ENCODE measurements at regions not wholly inside any gene's neighbourhood (a gene's known extent, or its start where the extent isn't known, plus 50 kb on each side); places are given as distances from the start of the nearest gene placed in this dataset.

DNA sequence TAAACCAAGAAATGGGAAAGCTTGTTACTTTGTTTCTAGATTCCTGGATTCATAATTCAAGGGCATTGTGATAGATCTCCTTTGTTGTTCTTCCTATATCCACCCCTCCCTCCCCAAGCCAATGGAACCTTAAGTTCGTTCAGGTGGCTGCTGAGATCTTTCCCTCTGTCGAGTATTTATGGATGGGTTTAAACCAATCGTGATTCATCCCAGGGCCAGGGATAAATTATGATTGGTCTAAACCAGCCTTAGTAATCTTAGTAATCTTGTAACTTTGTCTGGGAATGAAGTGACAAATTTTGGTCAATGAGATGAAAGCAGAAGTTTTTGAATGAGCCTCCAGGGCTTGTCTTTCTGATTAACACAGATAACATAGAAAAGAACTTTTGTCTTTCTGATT lies 56.1 kb upstream of the PCED1B start:
- intact Hi-C loops (cut with micrococcal nuclease) = loop anchor here (5.0 to 10.0 kb wide), 2 partner anchors 559 to 1031 kb away; partner anchors contain the start of gene SCAF11
- no peaks in the 10 kb centered on the region for H3K36me3 ChIP-seq (ENCODE audit: control insufficient read depth in 1 of 2, insufficient read depth in 2 of 2, low read length in 2 of 2)
- ChIA-PET CTCF (interaction anchor here (2.3 kb wide), 1 partner anchor 898 kb away, joined by 10 read pairs; no protein-coding TSS in a partner anchor), POLR2A (no interaction called here), RAD21 (ENCODE audit: low non-redundant PET in 1 of 2, low total read pairs in 2 of 2, uncharacterized antibody in 2 of 2, unreplicated experiment in 2 of 2) (no interaction called here)
- H3K4me1 ChIP-seq (ENCODE audit: control insufficient read depth in 1 of 2, insufficient read depth in 2 of 2, low read length in 2 of 2) = peaks cover 0 to 6% of the 10 kb centered on the region in 2 experiments; a peak in 1 of 4 replicates
- TF ChIP-seq POLR2A (IDR thresholded peaks at IDR 0.05; ENCODE audit: borderline replicate concordance, extremely low read depth, insufficient read depth, insufficient read length) (no peak), EGR1 (IDR thresholded peaks at IDR 0.05; ENCODE audit: low read depth) (no peak), ATF3 (IDR thresholded peaks at IDR 0.05) (no peak), CBX3 (IDR thresholded peaks at IDR 0.05; ENCODE audit: low read depth) (no peak), CEBPB (IDR thresholded peaks at IDR 0.05; ENCODE audit: low read depth) (no peak), RAD21 (IDR thresholded peaks at IDR 0.05; ENCODE audit: low read depth) (no peak), EZH2phosphoT487 (IDR thresholded peaks at IDR 0.05; ENCODE audit: borderline replicate concordance) (no peak), ZFX (IDR thresholded peaks at IDR 0.05) (no peak), YY1 (IDR thresholded peaks at IDR 0.05; ENCODE audit: extremely low read depth, insufficient replicate concordance, low read depth, low read length) (no peak), FOSL1 (IDR thresholded peaks at IDR 0.05; ENCODE audit: low read depth) (no peak), JUND (IDR thresholded peaks at IDR 0.05) (no peak), ELF1 (IDR thresholded peaks at IDR 0.05; ENCODE audit: borderline replicate concordance, low read depth) (no peak), ZNF274 (IDR thresholded peaks at IDR 0.05; ENCODE audit: low read depth, low read length) (no peak), SIN3A (IDR thresholded peaks at IDR 0.05; ENCODE audit: low read depth) (no peak)
- TF ChIP-seq, protein P1, sequence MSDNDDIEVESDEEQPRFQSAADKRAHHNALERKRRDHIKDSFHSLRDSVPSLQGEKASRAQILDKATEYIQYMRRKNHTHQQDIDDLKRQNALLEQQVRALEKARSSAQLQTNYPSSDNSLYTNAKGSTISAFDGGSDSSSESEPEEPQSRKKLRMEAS (IDR thresholded peaks at IDR 0.05) = no peak
- TF ChIP-seq, protein P2, sequence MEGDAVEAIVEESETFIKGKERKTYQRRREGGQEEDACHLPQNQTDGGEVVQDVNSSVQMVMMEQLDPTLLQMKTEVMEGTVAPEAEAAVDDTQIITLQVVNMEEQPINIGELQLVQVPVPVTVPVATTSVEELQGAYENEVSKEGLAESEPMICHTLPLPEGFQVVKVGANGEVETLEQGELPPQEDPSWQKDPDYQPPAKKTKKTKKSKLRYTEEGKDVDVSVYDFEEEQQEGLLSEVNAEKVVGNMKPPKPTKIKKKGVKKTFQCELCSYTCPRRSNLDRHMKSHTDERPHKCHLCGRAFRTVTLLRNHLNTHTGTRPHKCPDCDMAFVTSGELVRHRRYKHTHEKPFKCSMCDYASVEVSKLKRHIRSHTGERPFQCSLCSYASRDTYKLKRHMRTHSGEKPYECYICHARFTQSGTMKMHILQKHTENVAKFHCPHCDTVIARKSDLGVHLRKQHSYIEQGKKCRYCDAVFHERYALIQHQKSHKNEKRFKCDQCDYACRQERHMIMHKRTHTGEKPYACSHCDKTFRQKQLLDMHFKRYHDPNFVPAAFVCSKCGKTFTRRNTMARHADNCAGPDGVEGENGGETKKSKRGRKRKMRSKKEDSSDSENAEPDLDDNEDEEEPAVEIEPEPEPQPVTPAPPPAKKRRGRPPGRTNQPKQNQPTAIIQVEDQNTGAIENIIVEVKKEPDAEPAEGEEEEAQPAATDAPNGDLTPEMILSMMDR (IDR thresholded peaks at IDR 0.05 in 2 of 3, conservative IDR thresholded peaks at IDR 0.05 in 1 of 3; ENCODE audit: borderline replicate concordance in 1 of 3, insufficient read depth in 1 of 3, low read depth in 2 of 3, low read length in 2 of 3) = no peak
- TF ChIP-seq, protein P3, sequence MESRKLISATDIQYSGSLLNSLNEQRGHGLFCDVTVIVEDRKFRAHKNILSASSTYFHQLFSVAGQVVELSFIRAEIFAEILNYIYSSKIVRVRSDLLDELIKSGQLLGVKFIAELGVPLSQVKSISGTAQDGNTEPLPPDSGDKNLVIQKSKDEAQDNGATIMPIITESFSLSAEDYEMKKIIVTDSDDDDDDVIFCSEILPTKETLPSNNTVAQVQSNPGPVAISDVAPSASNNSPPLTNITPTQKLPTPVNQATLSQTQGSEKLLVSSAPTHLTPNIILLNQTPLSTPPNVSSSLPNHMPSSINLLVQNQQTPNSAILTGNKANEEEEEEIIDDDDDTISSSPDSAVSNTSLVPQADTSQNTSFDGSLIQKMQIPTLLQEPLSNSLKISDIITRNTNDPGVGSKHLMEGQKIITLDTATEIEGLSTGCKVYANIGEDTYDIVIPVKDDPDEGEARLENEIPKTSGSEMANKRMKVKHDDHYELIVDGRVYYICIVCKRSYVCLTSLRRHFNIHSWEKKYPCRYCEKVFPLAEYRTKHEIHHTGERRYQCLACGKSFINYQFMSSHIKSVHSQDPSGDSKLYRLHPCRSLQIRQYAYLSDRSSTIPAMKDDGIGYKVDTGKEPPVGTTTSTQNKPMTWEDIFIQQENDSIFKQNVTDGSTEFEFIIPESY (IDR thresholded peaks at IDR 0.05; ENCODE audit: extremely low read depth, insufficient replicate concordance, low read length) = no peak
- TF ChIP-seq, protein P4, sequence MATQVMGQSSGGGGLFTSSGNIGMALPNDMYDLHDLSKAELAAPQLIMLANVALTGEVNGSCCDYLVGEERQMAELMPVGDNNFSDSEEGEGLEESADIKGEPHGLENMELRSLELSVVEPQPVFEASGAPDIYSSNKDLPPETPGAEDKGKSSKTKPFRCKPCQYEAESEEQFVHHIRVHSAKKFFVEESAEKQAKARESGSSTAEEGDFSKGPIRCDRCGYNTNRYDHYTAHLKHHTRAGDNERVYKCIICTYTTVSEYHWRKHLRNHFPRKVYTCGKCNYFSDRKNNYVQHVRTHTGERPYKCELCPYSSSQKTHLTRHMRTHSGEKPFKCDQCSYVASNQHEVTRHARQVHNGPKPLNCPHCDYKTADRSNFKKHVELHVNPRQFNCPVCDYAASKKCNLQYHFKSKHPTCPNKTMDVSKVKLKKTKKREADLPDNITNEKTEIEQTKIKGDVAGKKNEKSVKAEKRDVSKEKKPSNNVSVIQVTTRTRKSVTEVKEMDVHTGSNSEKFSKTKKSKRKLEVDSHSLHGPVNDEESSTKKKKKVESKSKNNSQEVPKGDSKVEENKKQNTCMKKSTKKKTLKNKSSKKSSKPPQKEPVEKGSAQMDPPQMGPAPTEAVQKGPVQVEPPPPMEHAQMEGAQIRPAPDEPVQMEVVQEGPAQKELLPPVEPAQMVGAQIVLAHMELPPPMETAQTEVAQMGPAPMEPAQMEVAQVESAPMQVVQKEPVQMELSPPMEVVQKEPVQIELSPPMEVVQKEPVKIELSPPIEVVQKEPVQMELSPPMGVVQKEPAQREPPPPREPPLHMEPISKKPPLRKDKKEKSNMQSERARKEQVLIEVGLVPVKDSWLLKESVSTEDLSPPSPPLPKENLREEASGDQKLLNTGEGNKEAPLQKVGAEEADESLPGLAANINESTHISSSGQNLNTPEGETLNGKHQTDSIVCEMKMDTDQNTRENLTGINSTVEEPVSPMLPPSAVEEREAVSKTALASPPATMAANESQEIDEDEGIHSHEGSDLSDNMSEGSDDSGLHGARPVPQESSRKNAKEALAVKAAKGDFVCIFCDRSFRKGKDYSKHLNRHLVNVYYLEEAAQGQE (IDR thresholded peaks at IDR 0.05; ENCODE audit: low read depth) = no peak
- no peaks in the 10 kb centered on the region for H4K20me1 ChIP-seq (ENCODE audit: insufficient read depth)
- DNase-seq (ENCODE audit: low read depth, low spot score) = no peak
- H3K9ac ChIP-seq (ENCODE audit: low read length) = no peak overlapping the region
- H3K9me2 ChIP-seq (ENCODE audit: insufficient read depth) = no peaks in the 10 kb centered on the region
- no peak overlapping the region for H3K4me3 ChIP-seq (replicated peaks in 1 of 2; ENCODE audit: low read depth in 1 of 2, low read length in 2 of 2)
- no peak for ATAC-seq
- H3K27me3 ChIP-seq (ENCODE audit: insufficient read depth, low read length) = no peaks in the 10 kb centered on the region
- no peak overlapping the region for H2AFZ ChIP-seq (ENCODE audit: low read depth, low read length, poor library complexity, severe bottlenecking)
- H3K79me2 ChIP-seq (ENCODE audit: insufficient read depth, low read length) = no peaks in the 10 kb centered on the region
- no peak overlapping the region for H3K27ac ChIP-seq (ENCODE audit: low read depth, low read length)
- BruUV-seq (replicated peaks) = no TSS peak
- no peak overlapping the region for H3K4me2 ChIP-seq (ENCODE audit: low read length)
- H3K9me3 ChIP-seq (ENCODE audit: control insufficient read depth in 1 of 2, insufficient read depth in 1 of 2, low read depth in 1 of 2, low read length in 2 of 2) = no peaks in the 10 kb centered on the region
